Renal cortical epithelial cell (primary cell): ENCODE measurements at regions not wholly inside any gene's neighbourhood (a gene's known extent, or its start where the extent isn't known, plus 50 kb on each side); places are given as distances from the start of the nearest gene placed in this dataset.

ENCODE experiments used
- DNase-seq: peaks from one replicate; pipeline ENCODE4 v3.0.0-alpha.2; 2011; ENCODE audit warnings: low read depth

GRCh38 chr12:22900401-22900800, 275.4 kb downstream of the ETNK1 start:
- no peak for DNase-seq

- no peak for DNase-seq
These were observed 279.5 kb downstream of the ETNK1 start for GRCh38 chr12:22904485-22904884.

- DNase-seq: no peak
These were observed 291.3 kb downstream of the ETNK1 start for GRCh38 chr12:22916241-22916640.

- DNase-seq: no peak
These were observed 291.8 kb downstream of the ETNK1 start for GRCh38 chr12:22916815-22917214.

- DNase-seq: no peak
These were observed 294.9 kb downstream of the ETNK1 start for GRCh38 chr12:22919883-22920282.

- peak; percentile 67 for DNase-seq
These were observed 298.8 kb downstream of the ETNK1 start for GRCh38 chr12:22923768-22924167.

GRCh38 chr12:22924391-22924790, 299.4 kb downstream of the ETNK1 start:
- DNase-seq: no peak

GRCh38 chr12:22925623-22926022, 300.7 kb downstream of the ETNK1 start:
- no peak for DNase-seq

GRCh38 chr12:22932431-22932830, 307.5 kb downstream of the ETNK1 start:
- DNase-seq: no peak

GRCh38 chr12:22935090-22935489, 310.1 kb downstream of the ETNK1 start:
- DNase-seq: no peak

GRCh38 chr12:22935501-22935900, 310.5 kb downstream of the ETNK1 start:
- DNase-seq: no peak

GRCh38 chr12:22938323-22938722, 313.4 kb downstream of the ETNK1 start:
- no peak for DNase-seq

GRCh38 chr12:22951206-22951605, 326.2 kb downstream of the ETNK1 start:
- DNase-seq: no peak

- no peak for DNase-seq
These were observed 331.7 kb downstream of the ETNK1 start for GRCh38 chr12:22956690-22957089.

GRCh38 chr12:22967171-22967570, 342.2 kb downstream of the ETNK1 start:
- no peak for DNase-seq

GRCh38 chr12:22969521-22969920, 344.6 kb downstream of the ETNK1 start:
- no peak for DNase-seq

GRCh38 chr12:22971247-22971646, 346.3 kb downstream of the ETNK1 start:
- DNase-seq: no peak

- DNase-seq: no peak
These were observed 346.8 kb downstream of the ETNK1 start for GRCh38 chr12:22971701-22972191.

- peak; percentile 94 for DNase-seq
These were observed 349.9 kb downstream of the ETNK1 start for GRCh38 chr12:22974865-22975264.

GRCh38 chr12:22978962-22979361, 354.0 kb downstream of the ETNK1 start:
- DNase-seq: peak; percentile 94

GRCh38 chr12:22979854-22980469, 355.0 kb downstream of the ETNK1 start:
- no peak for DNase-seq

GRCh38 chr12:22981711-22982110, 356.7 kb downstream of the ETNK1 start:
- DNase-seq: peak; percentile 33

- DNase-seq: no peak
These were observed 357.7 kb downstream of the ETNK1 start for GRCh38 chr12:22982635-22983034.

- peak; percentile 28 for DNase-seq
These were observed 362.0 kb downstream of the ETNK1 start for GRCh38 chr12:22986997-22987396.
